ENCODE measurements at regions not wholly inside any gene's neighbourhood (a gene's known extent, or its start where the extent isn't known, plus 50 kb on each side); places are given as distances from the start of the nearest gene placed in this dataset.

DNA sequence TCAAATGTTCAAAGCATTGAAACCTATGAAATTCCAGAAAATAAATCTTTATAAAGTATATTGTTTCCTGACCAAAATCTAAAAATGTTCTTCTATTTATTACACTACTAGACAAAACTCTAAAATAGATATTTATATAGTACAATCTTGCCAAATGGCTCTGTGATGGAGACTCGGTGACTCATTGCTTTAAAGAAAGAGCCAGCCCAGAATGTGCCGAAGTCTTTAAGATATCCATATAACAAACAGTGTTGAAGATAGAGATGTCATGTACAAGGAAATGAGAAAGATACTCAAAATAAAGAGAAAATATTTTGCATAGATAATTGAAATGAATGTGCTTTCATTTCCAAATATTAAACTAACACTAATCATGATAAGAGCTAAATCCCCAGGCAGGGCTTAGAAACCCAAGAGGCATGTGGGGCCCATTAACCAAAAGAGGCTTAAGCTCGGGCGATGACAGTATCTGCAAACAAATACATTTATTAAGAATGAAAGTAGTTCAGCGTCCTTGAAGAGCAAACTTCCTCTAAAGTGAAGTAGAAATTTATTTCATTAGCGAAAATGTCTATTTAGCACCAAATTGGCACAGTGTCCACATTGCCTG is 102.1 kb upstream of the FAM9B start:
- TF ChIP-seq, protein P1, sequence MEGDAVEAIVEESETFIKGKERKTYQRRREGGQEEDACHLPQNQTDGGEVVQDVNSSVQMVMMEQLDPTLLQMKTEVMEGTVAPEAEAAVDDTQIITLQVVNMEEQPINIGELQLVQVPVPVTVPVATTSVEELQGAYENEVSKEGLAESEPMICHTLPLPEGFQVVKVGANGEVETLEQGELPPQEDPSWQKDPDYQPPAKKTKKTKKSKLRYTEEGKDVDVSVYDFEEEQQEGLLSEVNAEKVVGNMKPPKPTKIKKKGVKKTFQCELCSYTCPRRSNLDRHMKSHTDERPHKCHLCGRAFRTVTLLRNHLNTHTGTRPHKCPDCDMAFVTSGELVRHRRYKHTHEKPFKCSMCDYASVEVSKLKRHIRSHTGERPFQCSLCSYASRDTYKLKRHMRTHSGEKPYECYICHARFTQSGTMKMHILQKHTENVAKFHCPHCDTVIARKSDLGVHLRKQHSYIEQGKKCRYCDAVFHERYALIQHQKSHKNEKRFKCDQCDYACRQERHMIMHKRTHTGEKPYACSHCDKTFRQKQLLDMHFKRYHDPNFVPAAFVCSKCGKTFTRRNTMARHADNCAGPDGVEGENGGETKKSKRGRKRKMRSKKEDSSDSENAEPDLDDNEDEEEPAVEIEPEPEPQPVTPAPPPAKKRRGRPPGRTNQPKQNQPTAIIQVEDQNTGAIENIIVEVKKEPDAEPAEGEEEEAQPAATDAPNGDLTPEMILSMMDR (conservative IDR thresholded peaks at IDR 0.05): no peak
- no peak for TF ChIP-seq ZFX (IDR thresholded peaks at IDR 0.05)

Measured in C4-2B (cell line).